ENCODE measurements at regions not wholly inside any gene's neighbourhood (a gene's known extent, or its start where the extent isn't known, plus 50 kb on each side); places are given as distances from the start of the nearest gene placed in this dataset.

GRCh38 chr18:32583431-32583830, 112.7 kb upstream of the GAREM1 start:
- no peak overlapping the region for H3K4me3 ChIP-seq
- H3K9me3 ChIP-seq, result peaks cover 3% of the 10 kb centered on the region
- no peak for DNase-seq (ENCODE audit: low spot score in 2 of 2)
- no peaks in the 10 kb centered on the region for H3K4me1 ChIP-seq
- H3K27ac ChIP-seq, result no peak overlapping the region
- TF ChIP-seq POLR2A (IDR thresholded peaks at IDR 0.05) (no peak), CTCF (IDR thresholded peaks at IDR 0.05) (no peak), POLR2AphosphoS5 (IDR thresholded peaks at IDR 0.05) (no peak), EP300 (IDR thresholded peaks at IDR 0.05) (no peak)
- WGBS, result 78% methylated on average over 1 of the region's 1 CpG
- H3K27me3 ChIP-seq, result no peaks in the 10 kb centered on the region
- no peaks in the 10 kb centered on the region for H3K36me3 ChIP-seq

GRCh38 chr18:32582455-32582854, 111.8 kb upstream of the GAREM1 start:
- no peak for DNase-seq (ENCODE audit: low spot score in 2 of 2)
- Histone ChIP-seq H3K4me3 (no peak overlapping the region), H3K4me1 (no peaks in the 10 kb centered on the region), H3K9me3 (peaks cover 3% of the 10 kb centered on the region), H3K27me3 (no peaks in the 10 kb centered on the region), H3K27ac (no peak overlapping the region), H3K36me3 (no peaks in the 10 kb centered on the region)
- 67% methylated on average over 3 of the region's 3 CpGs for WGBS
- TF ChIP-seq POLR2AphosphoS5 (IDR thresholded peaks at IDR 0.05), result no peak
- no peak for TF ChIP-seq CTCF (IDR thresholded peaks at IDR 0.05)
- no peak for TF ChIP-seq EP300 (IDR thresholded peaks at IDR 0.05)
- TF ChIP-seq POLR2A (IDR thresholded peaks at IDR 0.05), result no peak

- no peaks in the 10 kb centered on the region for H3K27me3 ChIP-seq
- H3K9me3 ChIP-seq, result peaks cover 3% of the 10 kb centered on the region
- H3K36me3 ChIP-seq, result no peaks in the 10 kb centered on the region
- no peak for DNase-seq (ENCODE audit: low spot score in 2 of 2)
- TF ChIP-seq EP300 (IDR thresholded peaks at IDR 0.05) (no peak), CTCF (IDR thresholded peaks at IDR 0.05) (no peak), POLR2A (IDR thresholded peaks at IDR 0.05) (no peak), POLR2AphosphoS5 (IDR thresholded peaks at IDR 0.05) (no peak)
- H3K4me3 ChIP-seq, result no peak overlapping the region
- no peaks in the 10 kb centered on the region for H3K4me1 ChIP-seq
- no peak overlapping the region for H3K27ac ChIP-seq
- 69% methylated on average over 2 of the region's 2 CpGs for WGBS
Observed at GRCh38 chr18:32577561-32577960, 106.9 kb upstream of the GAREM1 start.

DNA sequence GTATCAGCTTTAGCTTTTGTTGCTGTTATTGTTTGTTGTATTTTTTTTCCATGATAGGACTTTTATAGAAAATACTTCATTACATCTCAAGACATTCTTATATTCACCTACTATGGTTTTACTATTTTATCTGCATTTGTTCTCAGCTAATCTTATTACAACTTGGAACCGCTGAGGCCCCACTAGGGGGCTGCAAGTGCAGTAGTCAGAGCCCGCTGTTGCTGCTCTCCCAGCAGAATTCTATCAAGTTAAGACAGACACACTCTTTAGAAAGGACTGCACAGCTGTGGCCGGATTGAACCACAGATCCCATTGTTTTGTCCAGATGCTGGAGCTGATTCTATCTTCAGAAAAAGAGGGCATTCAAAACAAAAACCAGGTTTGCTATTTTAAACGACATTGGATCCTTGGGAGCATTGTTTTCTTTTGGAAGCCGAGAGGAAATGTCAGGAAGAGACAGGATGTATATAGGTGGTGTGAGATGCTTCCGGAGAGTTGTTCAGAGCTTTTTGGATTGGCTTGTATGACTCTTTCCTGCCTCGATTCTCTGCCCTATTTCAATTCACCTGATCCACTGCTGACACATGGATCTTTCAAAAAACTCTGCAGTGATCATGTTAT, 105.7 kb upstream of the GAREM1 start:
- Histone ChIP-seq H3K9me3 (peaks cover 3% of the 10 kb centered on the region), H3K36me3 (no peaks in the 10 kb centered on the region), H3K27ac (no peak overlapping the region), H3K27me3 (no peaks in the 10 kb centered on the region), H3K4me3 (no peak overlapping the region), H3K4me1 (no peaks in the 10 kb centered on the region)
- WGBS, result 28% methylated on average over 7 of the region's 7 CpGs
- no peak for DNase-seq (ENCODE audit: low spot score in 2 of 2)
- TF ChIP-seq POLR2A (IDR thresholded peaks at IDR 0.05), result no peak
- TF ChIP-seq POLR2AphosphoS5 (IDR thresholded peaks at IDR 0.05), result no peak
- TF ChIP-seq EP300 (IDR thresholded peaks at IDR 0.05), result no peak
- no peak for TF ChIP-seq CTCF (IDR thresholded peaks at IDR 0.05)

- WGBS, result 63% methylated on average over 3 of the region's 3 CpGs
- no peaks in the 10 kb centered on the region for H3K9me3 ChIP-seq
- H3K27me3 ChIP-seq, result no peaks in the 10 kb centered on the region
- DNase-seq (ENCODE audit: low spot score in 2 of 2), result no peak
- no peaks in the 10 kb centered on the region for H3K36me3 ChIP-seq
- TF ChIP-seq EP300 (IDR thresholded peaks at IDR 0.05), result no peak
- TF ChIP-seq POLR2AphosphoS5 (IDR thresholded peaks at IDR 0.05), result no peak
- no peak for TF ChIP-seq CTCF (IDR thresholded peaks at IDR 0.05)
- TF ChIP-seq POLR2A (IDR thresholded peaks at IDR 0.05), result no peak
- H3K4me1 ChIP-seq, result no peaks in the 10 kb centered on the region
- no peak overlapping the region for H3K27ac ChIP-seq
- no peak overlapping the region for H3K4me3 ChIP-seq
Observed at GRCh38 chr18:32566960-32567359, 96.3 kb upstream of the GAREM1 start.

Data from suprapubic skin (tissue), 4 donors.